ENCODE measurements at regions not wholly inside any gene's neighbourhood (a gene's known extent, or its start where the extent isn't known, plus 50 kb on each side); places are given as distances from the start of the nearest gene placed in this dataset.
"Not testable (repeated sequence)": the region's sequence is repeated elsewhere in the genome, so short reads cannot be mapped to it uniquely, and the experiment has no call there.

DNA sequence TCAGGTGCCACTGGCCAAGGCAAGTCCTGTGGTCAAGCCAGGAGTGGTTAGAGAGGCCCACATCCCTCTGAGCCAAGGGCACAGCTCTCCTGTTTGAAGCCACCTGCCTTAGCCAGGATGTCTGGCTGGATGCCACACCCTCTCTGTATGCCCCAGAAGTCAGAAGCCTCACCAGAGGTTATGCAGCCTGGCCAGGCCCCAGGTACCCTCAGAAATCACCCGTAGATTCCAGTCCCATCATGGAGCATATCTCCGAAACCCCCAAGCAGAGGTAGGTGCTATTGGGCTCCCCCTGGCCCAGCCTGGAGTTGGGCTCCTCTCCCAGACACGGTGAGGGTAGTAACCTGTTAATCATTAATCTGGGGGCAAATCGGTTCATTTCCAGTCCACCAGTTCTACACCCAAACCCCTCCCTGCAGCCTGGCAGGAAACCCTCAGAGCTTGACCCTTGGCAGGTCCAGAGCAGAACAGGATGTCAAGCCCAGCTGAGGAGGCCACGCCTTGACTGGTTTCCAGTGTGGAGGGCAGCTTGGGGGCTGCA is 60.6 kb upstream of the TMEM97 start:
- ChIA-PET CTCF (no interaction called here), POLR2A (interaction anchor here (0.6 to 1.0 kb wide), 2 partner anchors 12 to 77 kb away, joined by 3 read pairs; partner anchors contain the start of genes IFT20 and TNFAIP1)

DNA sequence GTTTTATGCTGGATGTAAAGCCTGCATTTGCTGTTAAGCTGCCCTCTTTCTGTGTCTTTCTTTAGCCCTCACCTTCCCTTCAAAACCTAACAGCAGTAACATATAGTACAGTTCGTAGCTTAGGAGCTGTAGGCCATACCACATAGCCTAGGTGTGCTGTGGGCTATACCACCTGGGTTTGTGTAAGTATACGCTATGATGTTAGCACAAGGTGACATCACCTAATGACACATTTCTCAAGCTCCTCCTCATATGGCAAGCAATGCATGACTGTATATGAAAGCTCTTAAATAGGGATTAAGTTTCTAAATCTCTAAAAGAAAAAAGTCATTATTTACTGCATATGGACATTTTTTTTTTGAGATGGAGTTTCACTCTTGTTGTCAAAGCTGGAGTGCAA is 57.8 kb upstream of the TMEM97 start:
- DNase-seq (ENCODE audit: extremely low spot score), result no peak
- ChIA-PET CTCF (interaction anchor here (0.7 kb wide), 1 partner anchor 10 kb away, joined by 3 read pairs; no protein-coding TSS in a partner anchor), POLR2A (no interaction called here)
- no peak for TF ChIP-seq ZNF384 (IDR thresholded peaks at IDR 0.05)
- TF ChIP-seq FOXM1 (IDR thresholded peaks at IDR 0.05; ENCODE audit: borderline replicate concordance), result no peak
- no peak for TF ChIP-seq TARDBP (IDR thresholded peaks at IDR 0.05)
- no peak for TF ChIP-seq BHLHE40 (IDR thresholded peaks at IDR 0.05; ENCODE audit: borderline replicate concordance)
- TF ChIP-seq LEF1 (IDR thresholded peaks at IDR 0.05; ENCODE audit: borderline replicate concordance), result no peak
- TF ChIP-seq SP1 (IDR thresholded peaks at IDR 0.05), result no peak
- TF ChIP-seq HDGF (IDR thresholded peaks at IDR 0.05; ENCODE audit: borderline replicate concordance), result no peak
- no peak for TF ChIP-seq SUZ12 (IDR thresholded peaks at IDR 0.05)
- TF ChIP-seq ARNT (IDR thresholded peaks at IDR 0.05), result no peak
- TF ChIP-seq L3MBTL2 (conservative IDR thresholded peaks at IDR 0.05), result no peak
- no peak for TF ChIP-seq FOXK2 (IDR thresholded peaks at IDR 0.05)
- TF ChIP-seq ELF4 (IDR thresholded peaks at IDR 0.05), result no peak
- TF ChIP-seq, protein P1, sequence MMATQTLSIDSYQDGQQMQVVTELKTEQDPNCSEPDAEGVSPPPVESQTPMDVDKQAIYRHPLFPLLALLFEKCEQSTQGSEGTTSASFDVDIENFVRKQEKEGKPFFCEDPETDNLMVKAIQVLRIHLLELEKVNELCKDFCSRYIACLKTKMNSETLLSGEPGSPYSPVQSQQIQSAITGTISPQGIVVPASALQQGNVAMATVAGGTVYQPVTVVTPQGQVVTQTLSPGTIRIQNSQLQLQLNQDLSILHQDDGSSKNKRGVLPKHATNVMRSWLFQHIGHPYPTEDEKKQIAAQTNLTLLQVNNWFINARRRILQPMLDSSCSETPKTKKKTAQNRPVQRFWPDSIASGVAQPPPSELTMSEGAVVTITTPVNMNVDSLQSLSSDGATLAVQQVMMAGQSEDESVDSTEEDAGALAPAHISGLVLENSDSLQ (IDR thresholded peaks at IDR 0.05), result no peak
- TF ChIP-seq NFRKB (IDR thresholded peaks at IDR 0.05), result no peak
- TF ChIP-seq CTBP1 (IDR thresholded peaks at IDR 0.05; ENCODE audit: borderline replicate concordance), result no peak
- TF ChIP-seq FOXA1 (IDR thresholded peaks at IDR 0.05), result no peak

More for the DNA sequence above, 60.6 kb upstream of the TMEM97 start:
- TF ChIP-seq FOXM1 (IDR thresholded peaks at IDR 0.05; ENCODE audit: borderline replicate concordance), result no peak
- TF ChIP-seq NFRKB (IDR thresholded peaks at IDR 0.05), result no peak
- TF ChIP-seq FOXA1 (IDR thresholded peaks at IDR 0.05), result no peak
- no peak for TF ChIP-seq CTBP1 (IDR thresholded peaks at IDR 0.05; ENCODE audit: borderline replicate concordance)
- no peak for TF ChIP-seq SUZ12 (IDR thresholded peaks at IDR 0.05)
- TF ChIP-seq ARNT (IDR thresholded peaks at IDR 0.05), result no peak
- no peak for TF ChIP-seq BHLHE40 (IDR thresholded peaks at IDR 0.05; ENCODE audit: borderline replicate concordance)
- no peak for TF ChIP-seq ELF4 (IDR thresholded peaks at IDR 0.05)
- TF ChIP-seq L3MBTL2 (conservative IDR thresholded peaks at IDR 0.05), result no peak
- TF ChIP-seq ZNF384 (IDR thresholded peaks at IDR 0.05), result no peak
- no peak for TF ChIP-seq HDGF (IDR thresholded peaks at IDR 0.05; ENCODE audit: borderline replicate concordance)
- no peak for TF ChIP-seq SP1 (IDR thresholded peaks at IDR 0.05)
- no peak for TF ChIP-seq TARDBP (IDR thresholded peaks at IDR 0.05)
- TF ChIP-seq FOXK2 (IDR thresholded peaks at IDR 0.05), result no peak
- no peak for TF ChIP-seq LEF1 (IDR thresholded peaks at IDR 0.05; ENCODE audit: borderline replicate concordance)
- TF ChIP-seq, protein P1 (IDR thresholded peaks at IDR 0.05), result no peak
- no peak for DNase-seq (ENCODE audit: extremely low spot score)

DNA sequence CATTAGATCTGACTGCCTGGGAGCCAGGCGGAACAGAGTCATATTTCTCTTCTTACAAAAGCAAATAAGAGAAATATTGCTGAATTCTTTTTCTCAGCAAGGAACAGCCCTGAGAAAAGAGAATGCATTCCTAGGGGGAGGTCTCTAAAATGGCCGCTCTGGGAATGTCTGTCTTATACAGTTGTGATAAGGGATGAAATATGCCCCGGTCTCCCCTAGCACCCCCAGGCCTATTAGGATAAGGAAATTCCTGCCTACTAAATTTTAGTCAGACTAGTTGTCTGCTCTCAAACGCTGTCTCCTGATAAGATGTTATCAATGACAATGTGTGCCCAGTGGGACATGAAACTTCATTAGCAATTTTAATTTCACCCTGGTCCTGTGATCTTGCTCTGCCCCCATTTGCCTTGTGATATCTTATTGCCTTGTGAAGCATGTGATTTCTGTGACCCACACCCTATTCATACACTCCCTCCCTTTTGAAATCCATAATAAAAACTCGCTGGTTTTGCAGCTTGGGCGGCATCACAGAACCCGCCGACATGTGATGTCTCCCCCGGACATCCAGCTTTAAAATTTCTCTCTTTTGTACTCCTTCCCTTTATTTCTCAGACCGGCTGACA is 56.8 kb upstream of the TMEM97 start:
- DNase-seq (ENCODE audit: extremely low spot score); POLR2A ChIA-PET: not testable (repeated sequence)
- CTCF ChIA-PET, result interaction anchor here (0.6 kb wide), 1 partner anchor 88 kb away, joined by 3 read pairs; no protein-coding TSS in a partner anchor

DNA sequence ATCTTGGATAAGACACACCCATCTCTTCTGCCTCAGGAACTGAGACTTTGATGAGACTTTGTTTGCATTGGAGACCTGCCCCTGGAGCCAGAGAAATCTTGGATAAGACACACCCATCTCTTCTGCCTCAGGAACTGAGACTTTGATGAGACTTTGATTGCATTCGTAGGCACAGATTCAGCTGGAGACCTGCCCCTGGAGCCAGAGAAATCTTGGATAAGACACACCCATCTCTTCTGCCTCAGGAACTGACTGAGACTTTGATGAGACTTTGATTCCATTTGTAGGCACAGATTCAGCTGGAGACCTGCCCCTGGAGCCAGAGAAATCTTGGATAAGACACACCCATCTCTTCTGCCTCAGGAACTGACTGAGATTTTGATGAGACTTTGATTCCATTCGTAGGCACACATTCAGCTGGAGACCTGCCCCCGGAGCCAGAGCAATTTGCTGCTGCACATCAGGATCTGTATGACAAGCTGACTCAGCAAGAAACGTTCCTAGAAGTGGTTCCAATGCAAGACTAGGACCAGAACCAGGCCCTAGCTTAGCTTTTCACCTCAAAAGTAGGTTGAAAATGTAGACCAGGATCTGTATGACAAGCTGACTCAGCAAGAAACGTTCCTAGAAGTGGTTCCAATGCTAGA is 54.0 kb upstream of the TMEM97 start:
- POLR2A ChIA-PET, result interaction anchor here (1.6 kb wide), 1 partner anchor 11 kb away, joined by 5 read pairs; no protein-coding TSS in a partner anchor
- CTCF ChIA-PET; DNase-seq (ENCODE audit: extremely low spot score): not testable (repeated sequence)

DNA sequence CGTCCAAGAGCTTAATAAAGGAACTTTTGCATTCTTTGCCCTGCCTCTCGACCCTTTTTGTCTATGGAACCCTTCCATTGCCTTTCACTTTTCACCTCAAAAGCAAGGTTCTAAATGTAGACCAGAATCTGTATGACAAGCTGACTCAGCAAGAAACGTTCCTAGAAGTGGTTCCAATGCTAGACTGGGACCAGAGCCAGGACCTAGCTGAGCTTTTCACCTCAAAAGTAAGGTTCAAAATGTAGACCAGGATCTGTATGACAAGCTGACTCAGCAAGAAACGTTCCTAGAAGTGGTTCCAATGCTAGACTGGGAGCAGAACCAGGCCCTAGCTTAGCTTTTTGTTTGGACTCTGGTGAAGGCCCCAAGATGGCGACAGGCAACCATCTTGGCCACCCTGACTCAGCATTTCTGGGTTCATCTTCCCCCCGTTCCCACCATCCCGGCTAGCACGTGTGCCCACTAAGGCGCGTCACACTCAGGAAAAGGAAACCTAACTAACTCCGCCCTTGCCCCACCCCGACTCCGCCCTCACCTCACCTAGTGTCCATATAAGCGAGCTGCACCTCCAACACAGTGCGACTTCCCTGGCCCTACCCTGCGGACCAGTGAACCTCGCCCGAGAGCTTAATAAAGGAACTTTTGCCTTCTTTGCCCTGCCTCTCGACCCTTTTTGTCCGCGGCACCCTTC is 53.0 kb upstream of the TMEM97 start:
- CTCF ChIA-PET; DNase-seq (ENCODE audit: extremely low spot score): not testable (repeated sequence)
- POLR2A ChIA-PET, result interaction anchor here (1.6 kb wide), 1 partner anchor 12 kb away, joined by 5 read pairs; no protein-coding TSS in a partner anchor

DNA sequence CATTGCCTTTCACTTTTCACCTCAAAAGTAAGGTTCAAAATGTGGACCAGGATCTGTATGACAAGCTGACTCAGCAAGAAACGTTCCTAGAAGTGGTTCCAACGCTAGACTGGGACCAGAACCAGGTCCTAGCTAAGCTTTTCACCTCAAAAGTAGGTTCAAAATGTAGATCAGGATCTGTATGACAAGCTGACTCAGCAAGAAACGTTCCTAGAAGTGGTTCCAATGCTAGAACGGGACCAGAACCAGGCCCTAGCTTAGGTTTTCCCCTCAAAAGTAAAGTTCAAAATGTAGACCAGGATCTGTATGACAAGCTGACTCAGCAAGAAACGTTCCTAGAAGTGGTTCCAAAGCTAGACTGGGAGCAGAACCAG is 52.5 kb upstream of the TMEM97 start:
- CTCF ChIA-PET; DNase-seq (ENCODE audit: extremely low spot score): not testable (repeated sequence)
- POLR2A ChIA-PET, result interaction anchor here (1.6 kb wide), 1 partner anchor 12 kb away, joined by 5 read pairs; no protein-coding TSS in a partner anchor

DNA sequence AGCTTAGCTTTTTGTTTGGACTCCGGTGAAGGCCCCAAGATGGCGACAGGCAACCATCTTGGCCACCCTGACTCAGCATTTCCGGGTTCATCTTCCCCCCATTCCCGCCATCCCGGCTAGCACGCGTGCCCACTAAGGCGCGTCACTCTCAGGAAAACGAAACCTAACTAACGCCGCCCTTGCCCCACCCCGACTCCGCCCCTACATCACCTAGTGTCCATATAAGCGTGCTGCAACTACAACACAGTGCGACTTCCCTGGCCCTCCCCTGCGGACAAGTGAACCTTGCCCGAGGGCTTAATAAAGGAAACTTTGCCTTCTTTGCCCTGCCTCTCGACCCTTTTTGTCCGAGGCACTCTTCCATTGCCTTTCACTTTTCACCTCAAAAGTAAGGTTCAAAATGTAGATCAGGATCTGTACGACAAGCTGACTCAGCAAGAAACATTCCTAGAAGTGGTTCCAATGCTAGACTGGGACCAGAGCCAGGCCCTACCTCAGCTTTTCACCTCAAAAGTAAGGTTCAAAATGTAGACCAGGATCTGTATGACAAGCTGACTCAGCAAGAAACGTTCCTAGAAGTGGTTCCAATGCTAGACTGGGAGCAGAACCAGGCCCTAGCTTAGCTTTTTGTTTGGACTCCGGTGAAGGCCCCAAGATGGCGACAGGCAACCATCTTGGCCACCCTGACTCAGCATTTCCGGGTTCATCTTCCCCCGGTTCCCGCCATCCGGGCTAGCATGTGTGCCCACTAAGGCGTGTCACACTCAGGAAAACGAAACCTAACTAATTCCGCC is 51.9 kb upstream of the TMEM97 start:
- POLR2A ChIA-PET, result interaction anchor here (1.6 kb wide), 1 partner anchor 13 kb away, joined by 5 read pairs; no protein-coding TSS in a partner anchor
- not testable (repeated sequence) for DNase-seq (ENCODE audit: extremely low spot score)
- CTCF ChIA-PET, result interaction anchor here (0.7 kb wide), 1 partner anchor 35 kb away, joined by 3 read pairs; no protein-coding TSS in a partner anchor

Data from HEK293T (cell line).